Left cardiac atrium (tissue), 4 donors: ENCODE measurements at regions not wholly inside any gene's neighbourhood (a gene's known extent, or its start where the extent isn't known, plus 50 kb on each side); places are given as distances from the start of the nearest gene placed in this dataset.
A peak's percentile ranks its signal among the peaks of the same experiment; 100 is the strongest.
"Not testable (repeated sequence)": the region's sequence is repeated elsewhere in the genome, so short reads cannot be mapped to it uniquely, and the experiment has no call there.

Source experiments
- ATAC-seq, 2 donors: fragments of 200-7000 bp; cut with Tn5 transposase; one replicate each; pipeline ENCODE4 v1.9.1; 2020; ENCODE audit warnings: mild to moderate bottlenecking in 2 of 2, moderate library complexity in 2 of 2
- DNase-seq: peaks from one replicate; pipeline ENCODE4 v3.0.0-alpha.2; 2020
- intact Hi-C, 2 donors: fragments of 100-400 bp; cut with DNase I; formaldehyde crosslinking; loops; one replicate each; pipeline versions ENCODE4 v1.14.1 to v1.15.1; 2022 to 2023
- donor health status: DM: no; HTN: yes; CAD: no.
- donor health status: DM: no; HTN: yes; CAD: no; lungs with severe emphysema.
- donor health status: DM: yes; HTN: yes; CAD: no.
- donor health status: Dilated cardiomyopathy.

DNA sequence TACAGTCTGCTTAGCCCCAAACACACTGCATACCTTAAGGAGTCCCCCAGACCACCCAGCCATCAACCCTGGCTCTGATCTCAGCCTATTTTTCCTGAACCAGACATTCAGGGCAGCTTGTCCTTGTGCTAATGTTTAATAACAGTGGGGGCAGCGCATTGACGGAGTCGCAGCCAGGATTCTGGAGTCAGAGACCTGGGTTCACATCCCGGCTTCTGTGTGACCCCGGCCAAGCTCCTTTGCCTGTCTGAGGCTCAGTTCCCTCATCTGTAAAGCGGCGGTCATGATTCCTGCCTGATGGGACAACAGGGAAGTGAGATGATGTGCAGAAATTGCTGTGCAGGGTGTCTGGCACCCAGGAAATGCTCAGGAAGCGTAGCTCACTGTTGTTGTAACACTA is 63.1 kb downstream of the MATN1 start:
- intact Hi-C loops: no loop called here
- no peak for DNase-seq
- ATAC-seq: no peak

DNA sequence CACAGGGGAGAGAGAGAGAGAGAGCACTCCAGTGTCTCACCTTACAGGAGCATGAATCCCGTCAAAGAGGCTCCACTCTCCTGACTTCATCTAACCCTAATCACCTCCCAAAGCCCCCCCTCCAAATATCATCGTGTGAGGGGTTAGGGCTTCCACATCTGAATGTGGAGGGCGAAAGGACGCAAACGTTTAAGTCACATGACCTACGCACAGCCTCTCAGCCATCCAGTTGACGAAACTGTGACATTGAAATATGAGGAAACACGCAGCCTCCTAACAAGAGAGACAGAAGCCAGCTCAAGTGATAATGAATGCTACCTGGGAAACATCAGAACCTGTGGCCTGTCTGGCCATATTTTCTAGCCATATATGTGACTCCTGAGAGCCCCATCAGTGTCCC is 63.7 kb downstream of the MATN1 start:
- ATAC-seq (no peak), DNase-seq (no peak)
- intact Hi-C loops: loop anchor here in 1 of 2 donors (10.0 kb wide), 1 partner anchor 1105 kb away; no protein-coding TSS in a partner anchor

GRCh38 chr1:30658375-30658774 is 65.0 kb downstream of the MATN1 start:
- not testable (repeated sequence) for ATAC-seq, DNase-seq
- intact Hi-C loops: loop anchor here in 1 of 2 donors (10.0 kb wide), 1 partner anchor 1104 kb away; no protein-coding TSS in a partner anchor

GRCh38 chr1:30658014-30658336 is 65.4 kb downstream of the MATN1 start:
- intact Hi-C loops: loop anchor here in 1 of 2 donors (10.0 kb wide), 1 partner anchor 1103 kb away; no protein-coding TSS in a partner anchor
- ATAC-seq: no peak
- no peak for DNase-seq

GRCh38 chr1:30657131-30658013 is 66.0 kb downstream of the MATN1 start:
- DNase-seq (no peak), ATAC-seq (no peak)
- intact Hi-C loops: loop anchor here in 1 of 2 donors (10.0 kb wide), 1 partner anchor 1103 kb away; no protein-coding TSS in a partner anchor

DNA sequence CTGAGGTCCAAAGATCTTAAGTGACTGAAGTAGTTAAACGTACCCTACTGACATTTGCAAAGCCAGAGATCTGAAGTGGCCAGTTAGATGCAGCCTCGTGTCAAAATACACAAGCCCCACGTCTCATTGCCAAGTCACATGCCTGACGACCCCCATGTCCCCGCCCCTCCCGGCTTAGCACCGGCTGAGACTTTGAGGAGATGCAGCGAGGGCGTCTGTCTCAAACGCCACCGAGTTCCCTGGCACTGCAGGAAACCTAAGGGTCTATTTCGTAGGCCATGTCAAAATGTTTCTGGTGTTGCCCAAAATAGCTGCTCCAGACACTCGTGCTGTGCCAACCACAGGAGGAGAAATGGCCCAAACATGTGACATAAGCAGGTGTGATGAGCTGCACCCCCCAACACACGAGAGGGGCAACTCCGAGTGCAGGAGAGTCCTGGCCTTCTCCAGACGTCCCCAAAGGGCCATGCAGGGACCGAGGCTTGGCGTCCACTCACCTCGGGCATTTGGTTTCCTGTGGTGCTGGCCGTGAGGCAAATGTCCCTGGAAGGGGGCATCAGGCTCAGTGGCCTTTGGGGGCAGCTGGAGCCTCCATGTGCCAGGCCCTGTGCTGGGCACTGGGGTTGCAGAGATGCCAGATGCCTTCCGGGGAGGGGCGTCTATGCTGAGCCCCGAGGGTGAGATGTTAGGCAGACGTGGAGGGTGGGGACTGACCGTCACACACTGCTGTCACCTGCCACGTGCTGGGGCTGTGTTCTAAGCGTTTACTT is 67.0 kb downstream of the MATN1 start:
- intact Hi-C loops: loop anchor here in 1 of 2 donors (10.0 kb wide), 1 partner anchor 1102 kb away; no protein-coding TSS in a partner anchor
- ATAC-seq: no peak
- DNase-seq: no peak

DNA sequence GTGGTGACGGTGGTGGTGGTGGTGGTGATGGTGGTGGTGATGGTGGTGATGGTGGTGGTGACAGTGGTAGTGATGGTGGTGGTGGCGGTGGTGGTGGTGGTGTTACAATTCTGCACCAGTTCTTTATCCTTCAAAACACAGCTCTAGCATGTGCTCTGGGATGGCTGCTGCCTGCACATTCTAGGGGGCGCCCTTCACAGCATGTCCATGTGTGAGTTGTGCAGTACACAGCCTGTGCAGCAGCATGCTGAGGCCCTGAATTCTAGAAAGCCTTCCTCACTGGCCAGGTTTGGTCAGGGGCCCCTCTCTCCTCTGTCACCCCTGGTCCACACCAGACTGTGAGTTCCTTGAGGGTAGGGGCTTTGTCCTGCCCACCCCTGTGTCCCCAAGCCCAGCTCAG is 67.7 kb downstream of the MATN1 start:
- ATAC-seq (no peak), DNase-seq (no peak)
- intact Hi-C loops: loop anchor here in 1 of 2 donors (10.0 kb wide), 1 partner anchor 1101 kb away; no protein-coding TSS in a partner anchor

GRCh38 chr1:30654188-30654587 is 69.2 kb downstream of the MATN1 start:
- intact Hi-C loops: loop anchor here in 1 of 2 donors (10.0 kb wide), 1 partner anchor 1099 kb away; no protein-coding TSS in a partner anchor
- ATAC-seq (no peak), DNase-seq (no peak)

DNA sequence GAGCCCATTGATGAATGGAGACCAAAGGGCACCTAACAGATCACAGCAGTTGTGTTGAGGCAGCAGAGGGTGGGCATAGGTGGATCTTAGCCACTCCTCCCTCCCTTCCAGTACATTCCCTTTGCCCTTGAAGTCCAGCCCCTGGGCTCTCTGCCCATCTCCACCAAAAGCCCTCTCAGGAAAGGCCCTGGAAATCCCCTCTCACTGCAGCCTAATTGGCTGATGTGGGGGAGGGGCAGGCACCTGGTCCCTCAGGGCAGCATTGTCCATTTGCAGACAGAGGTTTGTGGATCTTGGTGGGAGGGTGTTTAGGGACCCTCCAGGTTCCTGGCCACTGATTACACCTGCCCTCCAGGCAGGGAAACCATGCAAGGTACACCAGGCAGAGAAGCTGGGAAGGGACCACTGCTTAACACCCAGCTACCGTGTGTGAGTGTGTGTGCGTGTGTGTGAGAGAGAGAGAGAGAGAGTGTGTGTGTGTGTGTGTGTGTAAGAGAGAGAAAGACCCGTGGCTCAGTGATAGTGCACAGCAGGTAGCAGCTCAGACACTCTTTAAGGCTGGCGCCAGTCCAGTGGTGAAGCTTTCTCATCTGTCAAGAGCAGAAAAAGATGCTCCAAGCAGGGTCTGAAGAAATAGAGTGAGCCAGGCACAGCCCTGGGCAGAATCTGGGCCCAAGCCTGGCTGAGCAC is 71.1 kb downstream of the MATN1 start:
- DNase-seq (no peak), ATAC-seq (no peak)
- intact Hi-C loops: loop anchor here in 1 of 2 donors (10.0 kb wide), 1 partner anchor 1097 kb away; no protein-coding TSS in a partner anchor

DNA sequence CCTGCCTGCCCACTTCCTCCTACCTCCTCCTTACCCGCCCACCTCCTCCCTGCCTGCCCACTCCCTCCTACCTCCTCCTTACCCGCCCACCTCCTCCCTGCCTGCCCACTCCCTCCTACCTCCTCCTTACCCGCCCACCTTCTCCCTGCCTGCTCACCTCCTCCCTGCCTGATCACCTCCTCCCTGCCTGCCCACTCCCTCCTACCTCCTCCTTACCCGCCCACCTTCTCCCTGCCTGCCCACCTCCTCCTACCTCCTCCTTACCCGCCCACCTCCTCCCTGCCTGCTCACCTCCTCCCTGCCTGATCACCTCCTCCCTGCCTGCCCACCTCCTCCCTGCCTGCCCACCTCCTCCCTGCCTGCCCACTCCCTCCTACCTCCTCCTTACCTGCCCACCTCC is 72.0 kb downstream of the MATN1 start:
- intact Hi-C loops: loop anchor here in 1 of 2 donors (10.0 kb wide), 1 partner anchor 1097 kb away; no protein-coding TSS in a partner anchor
- not testable (repeated sequence) for DNase-seq, ATAC-seq

DNA sequence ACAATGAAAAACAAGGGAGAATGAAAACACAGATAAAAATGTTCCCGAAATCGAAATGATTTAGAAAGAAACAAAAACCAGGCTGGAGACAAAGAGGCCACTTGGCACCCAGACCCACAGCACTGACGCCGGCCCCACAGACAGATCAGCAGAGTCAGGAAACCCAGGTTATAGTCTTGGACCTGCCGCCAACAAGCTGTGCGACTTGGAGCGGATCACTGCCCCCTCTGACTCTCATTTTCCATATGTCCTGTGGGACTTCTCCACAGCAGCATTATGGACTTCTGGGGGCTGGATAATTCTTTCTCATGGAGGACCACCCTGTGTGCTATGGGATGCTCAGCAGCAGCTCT is 72.4 kb downstream of the MATN1 start:
- no peak for DNase-seq
- intact Hi-C loops: loop anchor here in 1 of 2 donors (10.0 kb wide), 1 partner anchor 1096 kb away; no protein-coding TSS in a partner anchor
- no peak for ATAC-seq

DNA sequence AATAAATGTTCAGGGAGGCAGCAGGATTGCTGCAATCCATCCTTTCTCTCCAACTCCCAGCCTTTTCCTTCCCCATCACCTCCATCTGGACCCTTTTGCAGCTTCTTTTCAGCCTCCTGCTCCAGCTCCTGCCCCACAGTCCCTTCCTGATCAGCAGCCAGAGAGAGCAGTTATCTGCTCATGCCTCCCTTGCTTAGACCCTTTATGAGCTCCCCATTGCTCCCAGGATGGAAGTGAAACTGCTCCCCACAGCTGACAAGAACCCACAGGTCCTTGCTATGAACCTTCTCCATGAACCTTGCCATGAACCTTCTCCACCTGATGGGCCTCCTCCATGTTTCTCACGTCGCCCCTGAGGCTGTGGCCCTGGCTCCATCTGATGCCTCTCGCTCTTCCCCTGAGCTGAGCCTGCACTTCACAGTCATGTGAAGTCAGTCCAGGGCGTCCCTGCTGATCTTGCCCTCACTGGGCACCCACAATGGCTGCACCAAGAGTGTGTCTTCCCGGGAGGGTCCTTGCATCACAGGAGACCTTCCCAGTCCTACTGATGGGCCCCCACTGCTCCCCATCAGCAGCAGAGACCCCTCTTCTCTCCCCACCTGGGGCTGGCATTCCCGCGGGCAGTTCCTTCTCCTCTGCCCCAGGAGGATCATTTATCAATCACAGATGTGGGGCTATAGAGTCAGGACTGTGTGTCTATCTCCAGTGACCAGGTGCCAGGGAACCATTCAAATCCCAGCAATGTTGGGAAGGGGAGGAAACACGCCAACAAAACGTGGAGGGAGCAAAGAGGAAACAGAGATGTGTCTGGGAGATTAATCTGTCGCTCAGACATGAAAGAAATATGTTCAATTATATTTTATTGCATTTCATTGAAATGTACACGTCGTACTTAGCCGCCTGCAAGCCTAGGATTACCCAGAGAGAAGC is 73.1 kb downstream of the MATN1 start:
- intact Hi-C loops: loop anchor here in 1 of 2 donors (10.0 kb wide), 1 partner anchor 1096 kb away; no protein-coding TSS in a partner anchor
- ATAC-seq (no peak), DNase-seq (no peak)

DNA sequence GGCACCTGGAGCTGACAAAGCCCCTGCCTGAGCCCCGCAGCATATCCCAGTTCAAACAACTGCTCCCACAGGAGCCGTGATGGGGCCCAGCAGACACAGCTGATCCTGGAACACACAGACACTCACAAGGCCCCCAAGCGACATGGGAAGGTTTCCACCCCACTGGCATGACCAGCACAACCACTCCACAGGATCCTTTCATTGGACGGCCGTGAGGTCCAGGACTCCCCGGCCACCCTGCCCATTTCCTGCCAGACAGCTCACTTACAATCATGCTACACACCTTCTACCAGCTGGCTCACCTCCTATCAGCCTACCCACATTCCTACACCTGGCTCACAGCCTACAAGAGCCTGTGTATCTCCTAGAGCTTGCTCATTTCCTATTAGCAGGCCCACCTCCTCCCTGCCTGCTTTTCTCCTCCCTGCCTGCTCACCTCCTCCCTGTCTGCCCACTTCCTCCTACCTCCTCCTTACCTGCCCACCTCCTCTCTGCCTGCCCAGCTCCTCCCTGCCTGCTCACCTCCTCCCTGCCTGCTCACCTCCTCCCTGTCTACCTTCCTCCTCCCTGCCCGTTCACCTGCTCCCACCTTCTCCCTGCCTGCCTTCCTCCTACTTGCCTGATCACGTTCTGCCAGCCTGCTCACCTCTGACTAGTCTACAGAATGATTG is 73.9 kb downstream of the MATN1 start:
- ATAC-seq (peak in 1 of 2 donors; percentile 38), DNase-seq (no peak)

GRCh38 chr1:30648408-30649000 is 74.9 kb downstream of the MATN1 start:
- ATAC-seq (no peak), DNase-seq (no peak)

More for the DNA sequence above, 73.9 kb downstream of the MATN1 start:
- intact Hi-C loops: no loop called here

DNA sequence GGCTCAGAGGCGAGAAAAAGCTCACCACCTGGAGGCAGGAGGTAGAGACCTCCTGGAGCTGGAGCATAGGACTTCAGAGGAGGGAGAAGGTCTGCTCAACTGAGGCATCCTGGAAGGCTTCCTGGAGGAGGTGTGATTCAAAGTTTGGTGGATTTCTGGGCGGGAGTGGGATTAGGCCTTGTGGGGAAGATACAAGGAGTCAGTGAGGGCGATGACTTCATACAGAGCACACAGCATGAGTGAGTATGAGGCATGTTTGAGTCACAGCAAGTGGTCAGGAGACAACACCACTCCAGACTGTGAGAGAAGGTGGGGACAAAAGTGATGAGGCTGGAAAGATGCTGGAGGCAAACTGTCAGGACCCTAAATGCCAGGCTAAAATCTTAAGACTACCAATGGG is 77.6 kb downstream of the MATN1 start:
- ATAC-seq: no peak

More at GRCh38 chr1:30648408-30649000, 74.9 kb downstream of the MATN1 start:
- intact Hi-C loops: no loop called here

DNA sequence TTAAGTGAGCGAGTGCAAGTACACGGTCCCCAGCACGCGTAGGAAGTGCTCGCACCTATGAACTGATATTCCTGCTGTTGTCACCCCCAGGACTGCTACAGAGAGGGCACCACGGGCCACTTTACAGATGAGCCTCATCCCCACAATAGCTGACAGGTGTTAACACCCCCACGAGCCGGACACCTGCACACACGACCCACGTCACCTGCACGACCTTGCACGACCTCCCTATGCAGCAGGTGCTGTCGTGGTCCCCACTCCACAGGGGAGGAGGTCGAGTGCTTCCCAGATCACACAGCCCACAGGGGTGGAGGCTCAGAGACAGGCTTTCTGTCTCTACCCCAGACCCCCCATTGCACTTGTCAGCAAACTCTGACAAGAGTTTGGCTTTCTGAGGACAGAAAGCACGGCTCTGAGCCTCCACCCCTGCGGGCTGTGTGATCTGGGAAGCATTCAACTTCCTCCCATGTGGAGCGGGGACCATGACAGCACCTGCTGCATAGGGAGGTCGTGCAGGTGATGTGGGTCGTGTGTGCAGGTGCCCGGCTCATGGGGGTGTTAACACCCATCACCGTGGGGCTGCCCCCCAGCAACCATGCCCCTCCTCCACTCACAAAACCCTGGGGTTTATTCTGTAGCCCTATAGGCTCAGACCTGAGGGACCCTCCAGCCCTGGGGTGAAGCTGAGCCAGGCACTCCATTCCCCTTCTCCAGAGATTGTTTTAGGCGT is 80.8 kb downstream of the MATN1 start:
- ATAC-seq: no peak
- intact Hi-C loops: no loop called here
- no peak for DNase-seq

More for the DNA sequence above, 77.6 kb downstream of the MATN1 start:
- DNase-seq: no peak
- intact Hi-C loops: no loop called here
